ENCODE measurements at regions not wholly inside any gene's neighbourhood (a gene's known extent, or its start where the extent isn't known, plus 50 kb on each side); places are given as distances from the start of the nearest gene placed in this dataset.

DNA sequence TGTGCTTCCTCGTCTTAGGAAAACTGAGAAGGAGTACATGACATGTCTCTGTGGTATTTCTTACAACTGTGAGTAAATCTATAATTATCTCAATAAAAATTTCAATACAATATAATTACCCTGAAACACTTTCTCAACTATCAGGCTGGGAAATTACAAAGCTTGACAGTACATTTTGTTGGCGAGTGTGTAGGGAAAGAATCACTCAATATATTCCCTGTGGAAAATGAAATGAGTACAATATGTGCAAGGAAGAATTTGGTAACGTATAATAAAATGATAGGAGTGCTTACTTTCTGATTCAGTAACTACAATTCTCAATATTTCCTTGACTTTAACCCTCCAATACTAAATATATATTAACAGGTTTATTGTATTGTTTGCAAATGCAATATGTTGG, 818.2 kb upstream of the CADM2 start:
- Histone ChIP-seq H2AFZ (ENCODE audit: low read depth, low read length) (no peak overlapping the region), H3K4me3 (no peak overlapping the region), H3K4me2 (ENCODE audit: insufficient read depth, low read length) (no peak overlapping the region), H3K9ac (ENCODE audit: insufficient read depth in 1 of 2, low read depth in 2 of 2, low read length in 2 of 2) (no peak overlapping the region), H3K36me3 (ENCODE audit: control insufficient read depth, insufficient read depth, low read length) (no peaks in the 10 kb centered on the region), H3K79me2 (ENCODE audit: control insufficient read depth, insufficient read depth, low read length) (no peaks in the 10 kb centered on the region), H3K9me3 (replicated peaks; ENCODE audit: control insufficient read depth, insufficient read depth, low read depth, low read length) (no peaks in the 10 kb centered on the region), H4K20me1 (replicated peaks; ENCODE audit: control insufficient read depth, insufficient read depth, low read length) (no peaks in the 10 kb centered on the region), H3K9me1 (ENCODE audit: control insufficient read depth, insufficient read depth, low read length) (no peaks in the 10 kb centered on the region), H3K4me1 (replicated peaks in 1 of 2; ENCODE audit: control insufficient read depth in 2 of 2, insufficient read depth in 2 of 2, low read length in 2 of 2) (no peaks in the 10 kb centered on the region), H3K27ac (ENCODE audit: extremely low read depth, low read depth, low read length) (no peak overlapping the region), H3K27me3 (ENCODE audit: control insufficient read depth in 2 of 2, insufficient read depth in 2 of 2, low read length in 2 of 2) (no peaks in the 10 kb centered on the region)
- ATAC-seq (no peak), DNase-seq (ENCODE audit: extremely low read depth in 1 of 4, low spot score in 3 of 4) (no peak), FAIRE-seq (no peak)
- ChIA-PET CTCF (ENCODE audit: low intra/inter-chr PET ratio) (no interaction called here), POLR2A (no interaction called here)
- WGBS (ENCODE audit: insufficient coverage, low coverage, missing lambda C conversion rate) = 0% methylated on average over 3 of the region's 3 CpGs
- intact Hi-C loops (cut with micrococcal nuclease) = no loop called here
- in situ Hi-C loops (cut with MboI) = no loop called here
- BruUV-seq (replicated peaks) = no TSS peak
- TF ChIP-seq PRPF4 (IDR thresholded peaks at IDR 0.05; ENCODE audit: insufficient read depth, low read depth, low read length, poor library complexity, severe bottlenecking) (no peak), MAFG (tag; conservative IDR thresholded peaks at IDR 0.05) (no peak), BCOR (IDR thresholded peaks at IDR 0.05) (no peak), CTBP1 (IDR thresholded peaks at IDR 0.05; ENCODE audit: borderline replicate concordance) (no peak), ZNF77 (CRISPR knock-in tag; IDR thresholded peaks at IDR 0.05) (no peak), HOXB6 (CRISPR knock-in tag; IDR thresholded peaks at IDR 0.05; ENCODE audit: borderline replicate concordance) (no peak), ZNF175 (CRISPR knock-in tag; IDR thresholded peaks at IDR 0.05; ENCODE audit: low read depth) (no peak), ZSCAN32 (CRISPR knock-in tag; IDR thresholded peaks at IDR 0.05) (no peak), NFE2 (IDR thresholded peaks at IDR 0.05; ENCODE audit: low read depth) (no peak), LCOR (CRISPR knock-in tag; IDR thresholded peaks at IDR 0.05) (no peak), HNRNPL (IDR thresholded peaks at IDR 0.05; ENCODE audit: low read depth, low read length) (no peak)
- TF ChIP-seq, protein P1, sequence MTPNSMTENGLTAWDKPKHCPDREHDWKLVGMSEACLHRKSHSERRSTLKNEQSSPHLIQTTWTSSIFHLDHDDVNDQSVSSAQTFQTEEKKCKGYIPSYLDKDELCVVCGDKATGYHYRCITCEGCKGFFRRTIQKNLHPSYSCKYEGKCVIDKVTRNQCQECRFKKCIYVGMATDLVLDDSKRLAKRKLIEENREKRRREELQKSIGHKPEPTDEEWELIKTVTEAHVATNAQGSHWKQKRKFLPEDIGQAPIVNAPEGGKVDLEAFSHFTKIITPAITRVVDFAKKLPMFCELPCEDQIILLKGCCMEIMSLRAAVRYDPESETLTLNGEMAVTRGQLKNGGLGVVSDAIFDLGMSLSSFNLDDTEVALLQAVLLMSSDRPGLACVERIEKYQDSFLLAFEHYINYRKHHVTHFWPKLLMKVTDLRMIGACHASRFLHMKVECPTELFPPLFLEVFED (CRISPR knock-in tag; conservative IDR thresholded peaks at IDR 0.05) = no peak
- TF ChIP-seq, protein P2, sequence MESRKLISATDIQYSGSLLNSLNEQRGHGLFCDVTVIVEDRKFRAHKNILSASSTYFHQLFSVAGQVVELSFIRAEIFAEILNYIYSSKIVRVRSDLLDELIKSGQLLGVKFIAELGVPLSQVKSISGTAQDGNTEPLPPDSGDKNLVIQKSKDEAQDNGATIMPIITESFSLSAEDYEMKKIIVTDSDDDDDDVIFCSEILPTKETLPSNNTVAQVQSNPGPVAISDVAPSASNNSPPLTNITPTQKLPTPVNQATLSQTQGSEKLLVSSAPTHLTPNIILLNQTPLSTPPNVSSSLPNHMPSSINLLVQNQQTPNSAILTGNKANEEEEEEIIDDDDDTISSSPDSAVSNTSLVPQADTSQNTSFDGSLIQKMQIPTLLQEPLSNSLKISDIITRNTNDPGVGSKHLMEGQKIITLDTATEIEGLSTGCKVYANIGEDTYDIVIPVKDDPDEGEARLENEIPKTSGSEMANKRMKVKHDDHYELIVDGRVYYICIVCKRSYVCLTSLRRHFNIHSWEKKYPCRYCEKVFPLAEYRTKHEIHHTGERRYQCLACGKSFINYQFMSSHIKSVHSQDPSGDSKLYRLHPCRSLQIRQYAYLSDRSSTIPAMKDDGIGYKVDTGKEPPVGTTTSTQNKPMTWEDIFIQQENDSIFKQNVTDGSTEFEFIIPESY (CRISPR knock-in tag; IDR thresholded peaks at IDR 0.05) = no peak
- TF ChIP-seq, protein P3, sequence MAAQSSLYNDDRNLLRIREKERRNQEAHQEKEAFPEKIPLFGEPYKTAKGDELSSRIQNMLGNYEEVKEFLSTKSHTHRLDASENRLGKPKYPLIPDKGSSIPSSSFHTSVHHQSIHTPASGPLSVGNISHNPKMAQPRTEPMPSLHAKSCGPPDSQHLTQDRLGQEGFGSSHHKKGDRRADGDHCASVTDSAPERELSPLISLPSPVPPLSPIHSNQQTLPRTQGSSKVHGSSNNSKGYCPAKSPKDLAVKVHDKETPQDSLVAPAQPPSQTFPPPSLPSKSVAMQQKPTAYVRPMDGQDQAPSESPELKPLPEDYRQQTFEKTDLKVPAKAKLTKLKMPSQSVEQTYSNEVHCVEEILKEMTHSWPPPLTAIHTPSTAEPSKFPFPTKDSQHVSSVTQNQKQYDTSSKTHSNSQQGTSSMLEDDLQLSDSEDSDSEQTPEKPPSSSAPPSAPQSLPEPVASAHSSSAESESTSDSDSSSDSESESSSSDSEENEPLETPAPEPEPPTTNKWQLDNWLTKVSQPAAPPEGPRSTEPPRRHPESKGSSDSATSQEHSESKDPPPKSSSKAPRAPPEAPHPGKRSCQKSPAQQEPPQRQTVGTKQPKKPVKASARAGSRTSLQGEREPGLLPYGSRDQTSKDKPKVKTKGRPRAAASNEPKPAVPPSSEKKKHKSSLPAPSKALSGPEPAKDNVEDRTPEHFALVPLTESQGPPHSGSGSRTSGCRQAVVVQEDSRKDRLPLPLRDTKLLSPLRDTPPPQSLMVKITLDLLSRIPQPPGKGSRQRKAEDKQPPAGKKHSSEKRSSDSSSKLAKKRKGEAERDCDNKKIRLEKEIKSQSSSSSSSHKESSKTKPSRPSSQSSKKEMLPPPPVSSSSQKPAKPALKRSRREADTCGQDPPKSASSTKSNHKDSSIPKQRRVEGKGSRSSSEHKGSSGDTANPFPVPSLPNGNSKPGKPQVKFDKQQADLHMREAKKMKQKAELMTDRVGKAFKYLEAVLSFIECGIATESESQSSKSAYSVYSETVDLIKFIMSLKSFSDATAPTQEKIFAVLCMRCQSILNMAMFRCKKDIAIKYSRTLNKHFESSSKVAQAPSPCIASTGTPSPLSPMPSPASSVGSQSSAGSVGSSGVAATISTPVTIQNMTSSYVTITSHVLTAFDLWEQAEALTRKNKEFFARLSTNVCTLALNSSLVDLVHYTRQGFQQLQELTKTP (IDR thresholded peaks at IDR 0.05; ENCODE audit: low read depth in 1 of 2, partially characterized antibody in 2 of 2) = no peak

All from K562 (cell line).